HFF-Myc (cell line): ENCODE measurements at regions not wholly inside any gene's neighbourhood (a gene's known extent, or its start where the extent isn't known, plus 50 kb on each side); places are given as distances from the start of the nearest gene placed in this dataset.

Experiments used
- DNase-seq: peaks from one replicate; pipeline ENCODE4 v3.0.0-alpha.2; 2011; ENCODE audit warnings: low read depth; ENCODE audit errors: extremely low read depth
- H3K4me3 ChIP-seq: replicated peaks from 2 replicates; pipeline ENCODE4 v1.5.1; 2011; ENCODE audit warnings: low read depth, mild to moderate bottlenecking, control low read depth, low read length
- TF ChIP-seq, protein P1 (sequence below): IDR thresholded peaks from 2 replicates; pipeline ENCODE4 v1.5.1; 2012; ENCODE audit warnings: mild to moderate bottlenecking, low read depth, low read length, control low read depth; ENCODE audit errors: missing control alignments

DNA sequence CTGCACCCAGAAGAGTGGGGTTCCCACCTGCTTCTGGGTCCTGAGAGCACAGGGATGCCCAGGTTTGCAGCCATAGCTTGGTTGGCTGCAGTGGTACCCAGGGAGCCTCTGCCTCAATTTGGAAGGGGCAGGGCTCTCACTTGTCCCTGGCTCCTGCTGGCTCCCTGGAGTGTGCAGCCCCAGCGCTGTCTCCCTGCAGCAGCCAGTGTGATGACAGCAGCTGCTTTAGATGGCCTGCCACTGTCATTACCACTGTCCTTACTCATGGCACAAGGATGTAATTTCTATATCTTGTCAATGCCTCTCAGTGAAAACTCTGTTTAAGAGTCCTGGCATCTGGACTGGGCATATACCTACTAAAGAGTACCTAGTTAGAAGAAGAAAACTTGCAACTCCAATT lies 250.9 kb downstream of the KIF20B start:
- no peak overlapping the region for H3K4me3 ChIP-seq
- no peak for DNase-seq
- TF ChIP-seq, protein P1, sequence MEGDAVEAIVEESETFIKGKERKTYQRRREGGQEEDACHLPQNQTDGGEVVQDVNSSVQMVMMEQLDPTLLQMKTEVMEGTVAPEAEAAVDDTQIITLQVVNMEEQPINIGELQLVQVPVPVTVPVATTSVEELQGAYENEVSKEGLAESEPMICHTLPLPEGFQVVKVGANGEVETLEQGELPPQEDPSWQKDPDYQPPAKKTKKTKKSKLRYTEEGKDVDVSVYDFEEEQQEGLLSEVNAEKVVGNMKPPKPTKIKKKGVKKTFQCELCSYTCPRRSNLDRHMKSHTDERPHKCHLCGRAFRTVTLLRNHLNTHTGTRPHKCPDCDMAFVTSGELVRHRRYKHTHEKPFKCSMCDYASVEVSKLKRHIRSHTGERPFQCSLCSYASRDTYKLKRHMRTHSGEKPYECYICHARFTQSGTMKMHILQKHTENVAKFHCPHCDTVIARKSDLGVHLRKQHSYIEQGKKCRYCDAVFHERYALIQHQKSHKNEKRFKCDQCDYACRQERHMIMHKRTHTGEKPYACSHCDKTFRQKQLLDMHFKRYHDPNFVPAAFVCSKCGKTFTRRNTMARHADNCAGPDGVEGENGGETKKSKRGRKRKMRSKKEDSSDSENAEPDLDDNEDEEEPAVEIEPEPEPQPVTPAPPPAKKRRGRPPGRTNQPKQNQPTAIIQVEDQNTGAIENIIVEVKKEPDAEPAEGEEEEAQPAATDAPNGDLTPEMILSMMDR: no peak

DNA sequence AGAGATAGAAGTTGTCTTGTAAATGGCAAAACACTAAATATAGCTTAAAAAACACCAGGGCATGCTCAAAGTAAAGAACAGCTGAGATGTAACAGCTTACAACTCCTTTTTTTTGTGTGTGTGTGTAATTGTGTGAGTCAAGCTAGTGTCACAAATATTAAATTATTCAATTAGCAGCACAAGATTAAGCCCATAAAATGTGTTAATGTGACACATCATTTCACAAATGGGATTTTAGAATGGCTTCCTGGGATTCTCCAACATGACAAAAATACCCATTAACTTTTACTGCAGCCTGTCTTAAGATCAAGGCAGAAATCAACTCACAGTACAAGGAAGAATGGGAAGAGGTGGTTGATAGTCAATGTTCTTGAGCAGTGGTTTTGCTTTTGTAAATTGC lies 251.4 kb downstream of the KIF20B start:
- TF ChIP-seq, protein P1: no peak
- DNase-seq: no peak
- H3K4me3 ChIP-seq: no peak overlapping the region

DNA sequence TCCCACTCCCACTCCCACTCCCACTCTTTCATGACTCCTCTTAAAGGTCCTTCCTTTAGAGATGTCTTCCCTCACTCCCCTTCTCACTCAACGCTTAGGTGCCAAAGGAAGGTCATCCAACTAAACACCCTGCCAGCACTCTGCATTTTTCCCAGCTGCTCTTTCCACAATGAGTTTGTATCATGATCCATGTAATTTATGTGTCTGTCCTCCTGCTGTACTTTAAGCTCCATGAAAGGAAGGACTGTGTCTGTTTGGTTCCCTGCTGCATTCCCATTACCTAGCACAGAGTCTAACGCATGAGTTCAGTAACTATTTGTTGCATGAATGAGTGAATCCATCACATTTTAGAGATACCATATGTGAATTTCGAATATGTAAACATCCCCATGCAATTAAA lies 252.7 kb downstream of the KIF20B start:
- TF ChIP-seq, protein P1: no peak
- no peak overlapping the region for H3K4me3 ChIP-seq
- no peak for DNase-seq

DNA sequence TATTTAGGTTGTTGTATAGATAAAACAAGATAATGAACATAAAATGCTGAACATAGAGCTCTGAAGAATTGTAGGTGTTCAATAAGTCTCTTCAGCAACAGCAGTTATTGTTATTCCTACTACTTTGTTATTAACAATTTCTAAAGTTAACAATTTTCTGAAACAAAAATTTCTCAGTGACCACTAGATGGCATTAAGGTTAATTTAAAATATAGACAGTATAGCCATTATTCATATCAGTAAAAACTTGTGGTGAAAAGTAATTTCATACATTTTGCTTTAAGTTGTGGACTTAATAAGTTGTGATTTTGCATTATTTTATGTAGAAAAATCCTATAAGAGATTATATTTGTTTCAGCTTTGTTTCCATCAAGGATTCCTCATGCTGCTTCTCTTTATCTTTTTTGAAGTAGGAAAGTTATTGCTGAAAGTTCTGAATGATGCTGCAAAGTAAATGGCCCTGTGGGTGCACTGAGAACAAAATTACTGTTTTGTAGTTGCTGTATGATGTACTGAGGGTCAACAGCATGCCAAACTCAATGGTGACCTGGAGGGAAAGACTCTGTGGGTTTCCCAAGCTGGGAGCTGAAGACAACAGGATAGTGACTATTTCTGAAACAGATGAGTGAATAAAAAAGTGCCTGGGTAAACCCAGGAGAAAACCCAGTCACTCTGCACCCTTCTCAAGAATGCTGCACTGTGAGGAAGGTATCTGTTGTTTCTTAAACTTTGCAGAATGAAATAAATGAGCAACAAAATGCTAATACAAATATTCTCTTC lies 253.6 kb downstream of the KIF20B start:
- no peak for DNase-seq
- no peak overlapping the region for H3K4me3 ChIP-seq
- TF ChIP-seq, protein P1: no peak

DNA sequence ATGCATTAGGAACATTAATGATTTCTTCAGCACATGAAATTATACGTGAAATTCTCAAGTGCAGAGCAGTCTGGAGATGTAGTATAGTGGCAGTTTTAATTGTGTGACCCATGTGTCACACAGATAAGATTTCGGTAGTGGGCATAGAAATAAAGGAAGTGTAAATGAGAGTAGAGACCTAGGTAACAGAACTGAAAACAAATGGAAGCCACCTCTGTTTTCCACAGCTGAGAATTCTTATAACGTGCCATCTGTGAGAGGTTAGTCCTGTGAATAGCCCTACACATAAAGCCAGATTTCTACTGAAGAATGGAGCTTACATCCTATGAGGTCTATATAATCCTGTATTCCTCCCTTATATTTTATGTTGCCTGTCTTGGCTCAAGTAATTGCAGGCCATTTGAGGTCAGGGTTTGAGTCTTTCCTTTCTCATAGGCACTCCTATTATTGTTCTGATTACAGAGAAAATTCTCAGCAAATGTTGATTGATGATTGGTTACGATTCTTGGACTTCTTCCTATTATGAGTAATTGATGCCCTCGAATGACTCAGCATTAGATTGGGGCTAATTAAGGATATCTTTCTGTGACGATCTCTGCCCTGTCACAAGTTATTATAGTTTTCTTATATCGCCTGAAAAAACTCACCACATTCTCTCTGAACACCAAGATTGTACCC lies 258.2 kb downstream of the KIF20B start:
- no peak overlapping the region for H3K4me3 ChIP-seq
- TF ChIP-seq, protein P1: no peak
- DNase-seq: no peak

DNA sequence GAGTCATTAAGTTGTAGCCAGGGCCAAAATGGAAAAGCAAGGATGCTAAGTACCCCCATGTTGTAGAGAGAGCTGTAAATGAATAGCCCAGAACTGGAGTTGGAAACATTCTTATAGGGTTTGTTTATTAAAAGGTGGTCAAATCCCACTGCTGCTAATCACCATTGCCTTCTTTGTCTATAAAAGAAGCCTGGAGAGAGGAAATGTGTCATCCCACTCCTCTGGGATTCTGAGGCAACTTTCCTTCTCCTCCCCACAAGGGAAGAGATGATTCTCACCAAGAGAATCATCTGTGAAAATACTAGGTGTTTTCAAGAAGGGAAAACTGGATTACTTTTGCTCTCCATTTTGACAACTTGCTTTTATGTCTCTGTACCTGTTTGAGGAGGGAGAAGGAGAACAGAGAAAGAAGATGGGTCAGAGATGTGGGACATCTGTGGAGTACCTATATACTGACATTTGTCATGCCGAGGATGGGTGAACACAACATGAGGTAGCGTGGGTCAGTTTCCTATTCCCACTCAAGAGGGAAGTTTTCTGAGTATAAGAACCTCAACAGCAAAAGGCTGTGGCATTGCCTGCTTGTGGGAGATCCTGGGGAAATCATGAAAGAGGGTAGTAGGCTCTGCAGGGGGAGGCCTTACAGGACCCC lies 262.2 kb downstream of the KIF20B start:
- TF ChIP-seq, protein P1: no peak
- no peak overlapping the region for H3K4me3 ChIP-seq
- no peak for DNase-seq
